ENCODE measurements at regions not wholly inside any gene's neighbourhood (a gene's known extent, or its start where the extent isn't known, plus 50 kb on each side); places are given as distances from the start of the nearest gene placed in this dataset.
"Not testable (repeated sequence)": the region's sequence is repeated elsewhere in the genome, so short reads cannot be mapped to it uniquely, and the experiment has no call there.

DNA sequence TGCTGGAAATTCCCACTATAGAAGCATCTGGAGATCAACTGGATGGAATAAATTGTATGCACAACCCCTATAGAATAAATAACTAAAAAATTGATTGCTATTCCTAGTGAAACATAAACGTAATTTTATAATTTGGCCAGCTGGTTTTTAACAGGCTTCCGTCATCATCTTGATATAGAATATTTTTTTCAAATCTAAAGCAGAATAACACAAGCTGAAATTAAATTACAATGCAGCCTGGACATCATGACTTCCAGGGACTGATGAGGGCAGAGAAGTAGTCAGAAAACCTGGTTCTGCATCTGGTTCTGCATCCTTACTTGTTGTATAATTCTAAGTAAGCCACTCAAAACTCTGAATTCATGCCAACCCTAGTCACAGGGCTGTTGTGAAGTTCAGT, 146.1 kb downstream of the MEX3B start:
- DNase-seq (ENCODE audit: low read depth) = no peak

DNA sequence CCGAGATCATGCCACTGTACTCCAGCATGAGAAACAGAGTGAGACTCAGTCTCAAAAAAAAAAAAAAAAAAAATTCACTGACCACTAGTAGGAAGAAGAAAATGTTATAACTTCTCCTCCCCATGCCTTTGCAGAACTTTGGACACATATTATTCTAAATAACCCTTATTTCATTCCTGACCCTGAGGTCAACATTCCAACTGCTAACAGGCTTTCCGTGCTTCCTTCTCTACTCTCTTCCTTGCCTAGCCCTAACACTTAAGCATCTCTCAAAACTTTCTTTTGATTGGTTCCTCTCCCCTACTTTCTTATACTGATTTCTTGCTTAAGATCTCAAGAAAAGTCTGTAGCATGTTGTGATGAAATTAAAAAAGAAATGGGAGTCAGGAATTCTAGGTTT, 146.8 kb downstream of the MEX3B start:
- DNase-seq (ENCODE audit: low read depth) = no peak

DNA sequence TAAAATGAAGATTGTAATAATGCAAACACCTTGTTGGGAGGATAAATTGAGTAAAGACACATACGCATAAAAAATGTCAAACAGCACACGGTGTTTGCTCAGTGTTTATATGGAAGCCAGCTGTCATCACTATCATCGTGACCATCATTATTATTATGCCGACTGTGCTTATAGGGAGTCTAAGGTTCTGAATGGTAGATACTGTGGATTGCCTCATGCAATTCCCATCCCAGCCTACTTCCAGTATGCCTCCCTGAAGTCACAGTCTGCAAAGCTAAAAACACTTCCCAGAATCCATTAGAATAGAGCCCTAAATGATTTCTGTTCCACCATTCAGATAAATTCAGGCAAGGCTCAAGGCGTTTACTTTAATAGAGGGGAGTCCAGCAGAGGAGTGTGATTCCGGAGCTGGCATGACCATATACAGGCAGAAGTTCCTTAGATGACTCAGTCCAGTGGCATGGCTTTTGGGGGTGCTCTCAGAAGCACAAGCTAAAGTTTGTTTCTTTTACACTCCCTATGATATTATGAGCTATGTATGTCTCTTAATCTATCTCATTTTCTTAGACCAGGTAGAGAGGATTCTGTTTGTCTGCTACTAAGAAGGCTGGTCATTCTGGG, 148.7 kb downstream of the MEX3B start:
- DNase-seq (ENCODE audit: low read depth) = no peak

- no peak for DNase-seq (ENCODE audit: low read depth)
Observed at GRCh38 chr15:81896356-81896755, 149.5 kb downstream of the MEX3B start.

DNA sequence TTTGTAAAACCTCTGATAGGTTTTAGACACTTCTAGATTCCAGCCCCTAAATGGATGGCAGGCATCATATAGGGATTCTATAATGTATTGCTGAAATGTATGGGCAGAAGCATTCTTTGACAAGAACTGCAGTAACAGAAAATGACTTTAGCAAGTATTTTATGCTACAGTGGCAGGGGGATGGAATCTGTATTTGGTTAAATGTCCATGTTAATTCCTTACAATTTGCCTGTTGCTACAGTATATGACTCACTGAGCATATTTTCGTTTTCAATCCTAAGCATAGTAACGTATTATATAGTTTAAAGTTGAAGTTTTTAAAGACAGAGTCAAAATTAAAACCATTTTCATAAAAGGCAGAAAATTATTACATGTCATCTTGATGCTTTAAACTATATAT, 150.1 kb downstream of the MEX3B start:
- no peak for DNase-seq (ENCODE audit: low read depth)

DNA sequence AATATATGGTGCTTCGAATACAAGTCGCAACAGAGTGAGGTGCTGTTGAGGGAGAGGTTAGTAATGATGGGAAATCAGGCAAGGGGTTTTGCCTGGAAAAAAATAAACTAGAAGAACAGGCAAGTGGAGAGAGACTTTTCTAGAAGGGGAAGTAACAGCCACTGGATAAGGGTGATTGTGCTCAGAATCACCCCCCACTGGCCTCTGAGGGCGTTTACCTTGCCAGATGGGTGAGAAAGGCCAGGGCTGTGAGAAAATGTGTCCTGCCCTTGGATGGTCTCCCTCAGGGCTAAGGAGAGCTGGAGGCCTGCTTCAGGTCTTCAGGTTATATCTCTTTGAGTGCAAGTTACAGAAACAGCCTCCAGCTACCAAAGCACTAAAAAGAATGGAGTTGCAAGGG, 151.8 kb downstream of the MEX3B start:
- DNase-seq (ENCODE audit: low read depth) = no peak

DNA sequence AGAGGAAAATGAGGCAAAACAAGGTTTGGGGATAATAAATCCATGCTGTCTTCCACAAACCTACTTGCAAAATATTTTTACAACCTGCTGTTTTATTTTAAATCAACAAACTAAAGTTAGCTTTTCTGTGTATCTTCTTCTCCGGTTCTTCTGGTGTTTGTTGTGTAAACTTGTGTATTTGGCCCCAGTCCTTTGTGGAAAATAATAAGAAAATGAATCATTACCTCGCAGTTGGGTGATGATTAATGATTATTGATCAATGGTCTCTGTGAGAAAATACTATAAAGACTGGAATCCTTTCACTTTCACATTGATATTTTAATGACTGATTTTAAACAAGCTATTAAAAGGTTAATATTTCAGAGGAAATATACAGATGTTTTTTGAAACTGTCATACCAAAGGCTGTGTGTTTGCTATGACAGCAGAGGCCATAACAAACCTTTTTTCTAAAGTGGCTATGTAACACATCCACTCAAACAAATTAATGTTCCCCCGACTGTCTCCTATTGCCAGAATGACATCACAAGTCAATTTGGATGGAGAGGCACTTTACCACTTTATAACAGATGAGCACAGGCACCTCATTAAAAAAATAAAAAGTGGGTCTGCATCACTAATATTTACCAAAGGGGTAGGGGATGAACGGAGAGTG, 152.5 kb downstream of the MEX3B start:
- DNase-seq (ENCODE audit: low read depth) = no peak

- DNase-seq (ENCODE audit: low read depth) = no peak
Observed at GRCh38 chr15:81890496-81890895, 155.3 kb downstream of the MEX3B start.

GRCh38 chr15:81889485-81889881, 156.3 kb downstream of the MEX3B start:
- no peak for DNase-seq (ENCODE audit: low read depth)

DNA sequence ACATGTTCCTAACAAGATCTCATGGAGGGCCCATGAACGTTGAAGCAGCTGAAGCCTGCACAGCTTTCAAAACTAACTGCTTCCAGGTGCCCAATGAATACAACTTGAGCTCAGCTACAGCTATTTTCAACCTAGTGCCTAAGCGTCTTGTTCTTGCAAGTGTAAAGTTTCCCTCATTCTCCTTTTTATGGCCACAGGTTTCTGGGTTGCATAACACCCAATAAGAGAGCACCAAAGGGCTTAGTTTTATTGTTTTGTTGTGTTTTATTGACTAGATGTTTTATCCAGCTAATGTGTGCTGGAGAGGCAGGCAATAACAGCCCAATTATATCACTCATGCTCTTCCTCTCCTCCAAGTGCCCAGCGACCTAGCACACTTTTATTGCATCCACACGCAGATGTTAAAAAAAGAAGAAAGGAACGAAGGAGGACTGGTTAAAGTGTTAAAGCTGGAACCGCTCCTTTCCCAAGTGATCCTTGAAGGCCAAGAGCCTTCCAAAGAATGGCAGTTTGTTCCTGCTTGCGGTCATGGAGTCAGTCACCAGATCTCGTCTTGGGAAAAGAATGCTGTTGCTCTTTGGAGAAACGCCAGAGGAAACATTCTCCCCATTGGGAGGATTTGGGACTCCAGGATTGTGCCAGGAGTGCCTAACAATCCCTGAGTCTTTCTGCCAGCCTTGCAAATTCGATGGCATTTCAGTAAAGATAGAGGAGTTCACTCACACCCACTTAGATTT, 156.9 kb downstream of the MEX3B start:
- no peak for DNase-seq (ENCODE audit: low read depth)

DNA sequence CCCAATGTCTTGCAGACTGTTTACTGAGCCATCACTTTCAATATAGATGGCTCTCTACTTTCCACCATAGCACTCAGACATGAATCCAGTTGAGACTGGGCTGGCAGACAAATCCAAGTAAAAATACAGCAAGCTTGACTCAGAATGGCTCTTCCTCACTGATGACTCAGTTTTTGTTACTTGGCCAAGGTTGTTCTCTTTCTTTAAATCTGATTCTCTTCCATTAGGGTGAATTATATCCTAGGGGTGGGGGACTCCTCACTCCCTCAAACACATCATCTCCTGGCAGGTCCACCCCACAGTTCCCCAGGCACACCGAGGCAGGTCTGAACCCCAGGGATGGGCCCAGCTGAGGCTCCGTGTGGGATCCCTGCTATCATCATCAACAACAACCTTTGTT, 157.9 kb downstream of the MEX3B start:
- DNase-seq (ENCODE audit: low read depth) = no peak

GRCh38 chr15:81887188-81887587, 158.6 kb downstream of the MEX3B start:
- DNase-seq (ENCODE audit: low read depth) = not testable (repeated sequence)

- no peak for DNase-seq (ENCODE audit: low read depth)
Observed at GRCh38 chr15:81886591-81886990, 159.2 kb downstream of the MEX3B start.

DNA sequence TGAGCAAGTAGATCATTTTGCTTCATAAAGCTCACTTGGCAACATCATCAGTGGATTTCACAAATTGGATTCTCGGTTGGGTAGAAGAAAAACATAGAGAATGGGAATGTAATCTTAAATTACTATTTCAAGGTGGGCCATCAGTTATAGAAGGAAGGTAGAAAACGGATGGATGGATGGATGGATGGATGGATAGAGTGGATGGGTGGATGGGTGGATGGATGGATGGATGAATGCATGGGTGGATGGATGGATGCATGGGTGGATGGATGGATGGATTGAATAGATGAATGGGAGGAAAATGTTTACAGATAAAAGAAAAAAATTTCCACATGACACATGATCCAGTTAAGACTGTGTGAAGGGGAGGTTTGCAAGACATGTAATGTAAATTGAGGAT, 159.7 kb downstream of the MEX3B start:
- no peak for DNase-seq (ENCODE audit: low read depth)

DNA sequence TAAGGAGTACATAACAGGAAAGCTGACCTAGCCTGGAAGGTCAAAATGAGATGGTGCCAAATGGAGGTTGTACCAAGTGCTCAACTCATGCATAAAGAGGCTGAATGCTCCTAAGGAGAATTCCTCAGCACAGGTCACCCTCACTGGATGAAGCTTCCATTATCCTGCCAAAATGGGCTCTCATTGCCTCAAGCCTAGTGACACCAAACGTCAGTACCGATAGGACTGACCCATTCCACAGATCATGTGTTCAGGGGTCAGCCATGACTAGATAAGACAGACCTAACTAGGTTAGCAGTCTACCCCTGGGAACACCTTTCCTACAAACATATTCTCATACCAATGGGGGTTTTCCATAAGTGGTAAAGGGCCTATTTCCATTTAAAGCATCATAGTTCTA, 160.7 kb downstream of the MEX3B start:
- no peak for DNase-seq (ENCODE audit: low read depth)

- DNase-seq (ENCODE audit: low read depth) = no peak
Observed at GRCh38 chr15:81882504-81882903, 163.3 kb downstream of the MEX3B start.

- no peak for DNase-seq (ENCODE audit: low read depth)
Observed at GRCh38 chr15:81880833-81881232, 165.0 kb downstream of the MEX3B start.

- no peak for DNase-seq (ENCODE audit: low read depth)
Observed at GRCh38 chr15:81880314-81880713, 165.5 kb downstream of the MEX3B start.

- not testable (repeated sequence) for DNase-seq (ENCODE audit: low read depth)
Observed at GRCh38 chr15:81875717-81876116, 170.1 kb downstream of the MEX3B start.

DNA sequence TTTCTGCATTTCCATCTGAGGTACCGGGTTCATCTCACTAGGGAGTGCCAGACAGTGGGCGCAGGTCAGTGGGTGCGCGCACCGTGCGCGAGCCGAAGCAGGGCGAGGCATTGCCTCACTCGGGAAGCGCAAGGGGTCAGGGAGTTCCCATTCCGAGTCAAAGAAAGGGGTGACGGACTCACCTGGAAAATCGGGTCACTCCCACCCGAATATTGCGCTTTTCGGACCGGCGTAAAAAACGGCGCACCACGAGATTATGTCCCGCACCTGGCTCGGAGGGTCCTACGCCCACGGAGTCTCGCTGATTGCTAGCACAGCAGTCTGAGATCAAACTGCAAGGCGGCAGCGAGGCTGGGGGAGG, 175.1 kb downstream of the MEX3B start:
- DNase-seq (ENCODE audit: low read depth) = not testable (repeated sequence)

DNA sequence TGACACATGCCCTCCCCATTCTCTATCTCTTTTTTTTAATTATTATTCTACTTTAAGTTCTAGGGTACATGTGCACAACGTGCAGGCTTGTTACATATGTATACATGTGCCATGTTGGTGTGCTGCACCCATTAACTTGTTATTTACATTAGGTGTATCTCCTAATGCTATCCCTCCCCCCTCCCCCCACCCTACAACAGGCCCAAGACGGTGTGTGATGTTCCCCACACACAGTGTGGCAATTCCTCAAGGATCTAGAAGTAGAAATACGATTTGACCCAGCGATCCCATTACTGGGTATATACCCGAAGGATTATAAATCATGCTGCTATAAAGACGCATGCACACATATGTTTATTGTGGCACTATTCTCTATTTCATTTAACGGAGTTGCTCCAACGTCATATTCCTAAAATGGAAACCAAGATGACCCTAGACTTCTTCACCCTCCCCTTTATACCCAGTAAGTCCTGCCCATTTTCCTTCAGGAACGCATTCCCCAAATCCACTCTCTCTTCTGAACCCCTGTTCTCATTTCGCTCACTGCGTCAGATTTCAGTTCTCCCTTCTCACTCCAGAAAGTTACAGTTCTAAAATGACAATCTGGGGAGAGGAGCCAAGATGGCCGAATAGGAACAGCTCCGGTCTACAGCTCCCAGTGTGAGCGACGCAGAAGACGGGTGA, 175.6 kb downstream of the MEX3B start:
- DNase-seq (ENCODE audit: low read depth) = not testable (repeated sequence)

DNA sequence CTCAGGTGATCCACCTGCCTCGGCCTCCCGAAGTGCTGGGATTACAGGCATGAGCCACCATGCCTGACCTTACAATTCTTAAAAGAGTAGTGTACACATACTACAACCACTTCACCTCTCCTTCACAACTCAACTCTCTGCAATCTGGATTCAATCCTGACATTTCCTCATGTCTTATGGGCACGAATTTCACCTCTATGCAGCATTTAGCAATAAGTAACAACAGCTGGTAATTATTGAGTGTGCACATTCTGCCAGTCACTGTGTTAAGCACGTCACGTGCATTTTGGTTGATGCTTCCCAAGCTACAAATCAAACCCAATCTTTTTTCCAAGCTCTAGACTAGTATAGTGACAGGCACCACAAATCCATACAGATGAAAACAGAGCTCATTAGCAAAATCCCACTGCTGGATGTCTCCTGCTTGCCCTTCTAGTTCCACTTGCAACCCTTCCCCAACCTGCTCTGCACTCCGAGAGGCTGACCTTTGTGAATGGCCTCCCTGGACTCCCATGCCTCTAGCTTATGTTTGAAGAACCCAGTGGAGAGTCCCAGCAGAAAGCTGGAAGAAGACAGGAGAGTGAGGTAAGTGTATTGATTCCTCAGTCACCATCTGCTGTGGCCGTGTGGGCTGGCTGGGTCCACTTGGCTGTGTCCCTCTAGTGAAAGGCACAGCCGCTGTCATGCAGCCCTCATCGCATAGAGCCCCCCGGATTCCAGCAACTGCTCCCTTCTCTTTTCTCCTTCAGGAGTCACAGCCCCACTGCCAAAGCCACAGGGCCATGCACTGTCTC, 176.5 kb downstream of the MEX3B start:
- no peak for DNase-seq (ENCODE audit: low read depth)
